KMS-11 (cell line): ENCODE measurements at regions not wholly inside any gene's neighbourhood (a gene's known extent, or its start where the extent isn't known, plus 50 kb on each side); places are given as distances from the start of the nearest gene placed in this dataset.

ENCODE experiments used
- H2AFZ ChIP-seq: fragments of 200-600 bp; sonication (generic); 2 replicates; pipeline ENCODE4 v1.6.1; 2016; ENCODE audit warnings: antibody characterized with exemption, mixed run types, low read depth
- H3K27ac ChIP-seq: fragments of 200-600 bp; sonication (generic); 2 replicates; pipeline ENCODE4 v1.6.1; 2016; ENCODE audit warnings: mild to moderate bottlenecking, mixed run types
- H3K27me3 ChIP-seq: fragments of 200-600 bp; sonication (generic); 2 replicates; pipeline ENCODE4 v1.6.1; 2017; ENCODE audit warnings: mild to moderate bottlenecking, low read depth, mixed run types, moderate library complexity; ENCODE audit not compliant: insufficient read depth
- H3K36me3 ChIP-seq: fragments of 200-600 bp; sonication (generic); 2 replicates; pipeline ENCODE4 v1.6.1; 2017; ENCODE audit warnings: mild to moderate bottlenecking, mixed run types; ENCODE audit not compliant: insufficient read depth
- H3K4me1 ChIP-seq: fragments of 200-600 bp; sonication (generic); 2 replicates; pipeline ENCODE4 v1.6.1; 2016; ENCODE audit warnings: mild to moderate bottlenecking, low read depth, mixed run types; ENCODE audit not compliant: poor library complexity, severe bottlenecking
- H3K4me2 ChIP-seq: fragments of 200-600 bp; sonication (generic); 2 replicates; pipeline ENCODE4 v1.7.0; 2016; ENCODE audit warnings: mild to moderate bottlenecking, mixed run types
- H3K4me3 ChIP-seq: fragments of 200-600 bp; sonication (generic); IDR thresholded peaks from 2 replicates; pipeline ENCODE4 v1.6.1; 2017; ENCODE audit warnings: low read depth, low read length, mixed read lengths; ENCODE audit not compliant: insufficient read depth
- H3K79me2 ChIP-seq: fragments of 200-600 bp; sonication (generic); 2 replicates; pipeline ENCODE4 v1.6.1; 2016; ENCODE audit warnings: low read depth, mixed run types; ENCODE audit not compliant: insufficient read depth
- H3K9ac ChIP-seq: fragments of 200-600 bp; sonication (generic); 2 replicates; pipeline ENCODE4 v1.6.1; 2016; ENCODE audit warnings: mild to moderate bottlenecking, mixed run types
- H4K20me1 ChIP-seq: fragments of 200-600 bp; sonication (generic); 2 replicates; pipeline ENCODE4 v1.6.1; 2016; ENCODE audit warnings: mild to moderate bottlenecking, mixed run types; ENCODE audit not compliant: insufficient read depth
- CTCF ChIP-seq: fragments of 200-600 bp; sonication (generic); conservative IDR thresholded peaks from 2 replicates; pipeline ENCODE4 v1.6.1; 2017; ENCODE audit warnings: low read depth, mild to moderate bottlenecking, antibody characterized with exemption, low read length, moderate library complexity, mixed read lengths

GRCh38 chr4:62263454-62263853, 1063.3 kb downstream of the ADGRL3 start:
- Histone ChIP-seq H4K20me1 (no peaks in the 10 kb centered on the region), H3K9ac (no peak overlapping the region), H3K4me2 (no peak overlapping the region), H3K79me2 (no peaks in the 10 kb centered on the region), H3K4me1 (no peaks in the 10 kb centered on the region), H3K27me3 (no peaks in the 10 kb centered on the region), H2AFZ (no peak overlapping the region), H3K4me3 (no peak overlapping the region), H3K27ac (no peak overlapping the region), H3K36me3 (no peaks in the 10 kb centered on the region)
- no peak for TF ChIP-seq CTCF

- TF ChIP-seq CTCF: no peak
- Histone ChIP-seq H4K20me1 (no peaks in the 10 kb centered on the region), H3K27me3 (no peaks in the 10 kb centered on the region), H3K4me3 (no peak overlapping the region), H3K79me2 (no peaks in the 10 kb centered on the region), H2AFZ (no peak overlapping the region), H3K9ac (no peak overlapping the region), H3K27ac (no peak overlapping the region), H3K36me3 (no peaks in the 10 kb centered on the region), H3K4me2 (no peak overlapping the region), H3K4me1 (no peaks in the 10 kb centered on the region)
Measured at GRCh38 chr4:62262676-62263075, 1062.5 kb downstream of the ADGRL3 start.

GRCh38 chr4:62260254-62260653, 1060.1 kb downstream of the ADGRL3 start:
- no peak overlapping the region for H3K4me2 ChIP-seq
- no peaks in the 10 kb centered on the region for H3K27me3 ChIP-seq
- no peak overlapping the region for H3K27ac ChIP-seq
- H3K9ac ChIP-seq: no peak overlapping the region
- no peak overlapping the region for H3K4me3 ChIP-seq
- H3K79me2 ChIP-seq: no peaks in the 10 kb centered on the region
- no peaks in the 10 kb centered on the region for H4K20me1 ChIP-seq
- H2AFZ ChIP-seq: no peak overlapping the region
- no peak for TF ChIP-seq CTCF
- no peaks in the 10 kb centered on the region for H3K4me1 ChIP-seq
- no peaks in the 10 kb centered on the region for H3K36me3 ChIP-seq

- Histone ChIP-seq H3K4me3 (no peak overlapping the region), H4K20me1 (no peaks in the 10 kb centered on the region), H3K4me1 (no peaks in the 10 kb centered on the region), H3K9ac (no peak overlapping the region), H3K36me3 (no peaks in the 10 kb centered on the region), H3K27ac (no peak overlapping the region), H3K79me2 (no peaks in the 10 kb centered on the region), H3K4me2 (no peak overlapping the region), H2AFZ (no peak overlapping the region), H3K27me3 (no peaks in the 10 kb centered on the region)
- TF ChIP-seq CTCF: no peak
Measured at GRCh38 chr4:62256479-62256878, 1056.4 kb downstream of the ADGRL3 start.

GRCh38 chr4:62252728-62253127, 1052.6 kb downstream of the ADGRL3 start:
- H3K27me3 ChIP-seq: no peaks in the 10 kb centered on the region
- no peak overlapping the region for H3K9ac ChIP-seq
- no peak for TF ChIP-seq CTCF
- no peak overlapping the region for H3K27ac ChIP-seq
- H4K20me1 ChIP-seq: no peaks in the 10 kb centered on the region
- no peaks in the 10 kb centered on the region for H3K79me2 ChIP-seq
- H3K36me3 ChIP-seq: no peaks in the 10 kb centered on the region
- H2AFZ ChIP-seq: no peak overlapping the region
- no peak overlapping the region for H3K4me3 ChIP-seq
- H3K4me2 ChIP-seq: no peak overlapping the region
- no peaks in the 10 kb centered on the region for H3K4me1 ChIP-seq
